Activated CD4-positive, CD25-positive, alpha-beta regulatory T cell treated with anti-CD3 and anti-CD28 coated beads, Interleukin-2, amount 50 U/mL, for 24 hours (primary cell): ENCODE measurements at regions not wholly inside any gene's neighbourhood (a gene's known extent, or its start where the extent isn't known, plus 50 kb on each side); places are given as distances from the start of the nearest gene placed in this dataset.
"Not testable (repeated sequence)": the region's sequence is repeated elsewhere in the genome, so short reads cannot be mapped to it uniquely, and the experiment has no call there.

Experiments
- ATAC-seq, 2 donors: fragments of 150-1000 bp; cut with Tn5 transposase; one replicate each; pipeline ENCODE4 v1.10.0; 2021; ENCODE audit warnings: mild to moderate bottlenecking in 1 of 2, moderate library complexity in 1 of 2

- ATAC-seq: no peak
Observed at GRCh38 chr6:74757813-74758212, 448.0 kb downstream of the COL12A1 start.

- no peak for ATAC-seq
Observed at GRCh38 chr6:74756923-74757322, 448.9 kb downstream of the COL12A1 start.

- ATAC-seq: no peak
Observed at GRCh38 chr6:74755778-74756177, 450.1 kb downstream of the COL12A1 start.

- no peak for ATAC-seq
Observed at GRCh38 chr6:74755196-74755595, 450.7 kb downstream of the COL12A1 start.

GRCh38 chr6:74753883-74754600 is 451.8 kb downstream of the COL12A1 start:
- ATAC-seq: no peak

DNA sequence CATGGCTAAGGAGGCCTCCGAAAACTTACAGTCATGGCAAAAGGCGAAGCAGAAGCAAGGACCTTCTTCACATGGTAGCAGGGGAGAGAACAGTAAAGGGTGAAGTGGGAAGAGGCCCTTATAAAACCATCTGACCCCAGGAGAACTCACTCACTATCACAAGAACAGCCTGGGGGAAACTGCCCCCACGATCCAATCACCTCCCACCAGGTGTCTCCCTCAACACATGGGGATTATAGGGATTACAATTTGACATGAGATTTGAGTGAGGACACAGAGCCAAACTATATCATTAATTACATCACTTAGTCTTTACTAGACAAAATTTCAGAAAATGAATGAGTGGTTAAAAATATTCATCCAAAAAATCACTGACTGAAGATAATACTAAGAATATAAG is 453.6 kb downstream of the COL12A1 start:
- no peak for ATAC-seq

- ATAC-seq: no peak
Observed at GRCh38 chr6:74750826-74751225, 455.0 kb downstream of the COL12A1 start.

DNA sequence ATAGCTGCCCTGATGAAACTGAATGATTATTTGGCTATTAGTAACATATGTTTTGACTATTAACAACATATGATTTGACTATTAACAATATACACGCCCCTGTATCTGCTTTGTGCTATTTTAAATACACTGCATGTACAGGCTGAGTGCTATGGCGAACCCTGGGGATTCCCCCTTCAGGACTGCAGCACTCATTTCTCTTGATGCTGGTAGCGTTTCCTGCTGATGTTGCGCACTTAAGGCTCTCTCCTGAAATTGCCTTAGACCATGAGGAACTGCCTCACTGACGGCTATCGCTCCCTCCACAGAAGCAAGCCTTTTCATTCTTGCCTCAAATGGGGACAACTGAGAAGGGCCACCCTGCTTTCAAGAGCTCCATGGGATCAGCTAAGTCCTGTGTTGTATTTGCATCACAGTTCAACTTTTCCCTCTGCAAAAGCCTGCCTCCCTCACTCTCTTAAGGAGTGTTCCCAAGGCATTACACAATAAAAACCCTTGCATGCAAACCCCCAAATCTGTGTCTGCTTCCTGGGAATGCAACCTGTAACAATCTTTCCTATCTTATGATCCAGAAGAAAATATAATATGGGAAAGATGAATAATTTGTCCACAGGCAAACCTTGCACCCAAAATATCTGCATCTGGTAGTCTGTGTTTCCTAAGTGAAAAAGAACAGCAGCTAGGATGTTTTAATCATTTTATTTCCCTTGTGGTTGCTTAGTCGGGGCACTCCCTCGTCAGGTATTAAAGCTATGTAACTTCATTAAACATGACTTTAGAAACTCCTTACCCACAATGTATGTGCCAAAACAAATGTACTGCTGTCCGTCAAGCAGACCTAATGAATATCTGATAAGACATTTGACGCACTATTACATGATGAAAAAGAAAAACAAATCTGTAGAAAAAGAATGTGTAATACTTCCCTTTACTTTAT is 456.4 kb downstream of the COL12A1 start:
- ATAC-seq: no peak

DNA sequence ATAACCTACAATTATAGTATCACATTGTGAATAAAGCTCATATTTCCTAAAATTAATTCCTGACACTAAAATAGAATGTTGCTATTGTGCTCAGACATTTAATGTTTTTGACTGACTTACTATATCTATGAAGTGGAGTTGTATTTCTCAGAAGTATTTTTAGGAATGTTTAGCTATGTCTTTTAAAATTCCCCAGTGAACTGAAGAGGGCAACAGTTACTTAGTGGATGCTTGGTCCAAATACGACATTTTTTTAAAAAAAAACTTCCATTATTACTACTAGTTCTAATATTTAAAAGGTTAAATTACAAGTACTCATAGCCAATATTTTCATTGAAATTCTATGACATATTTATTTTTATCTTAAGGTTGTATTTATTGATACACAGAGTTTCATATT is 460.2 kb downstream of the COL12A1 start:
- ATAC-seq: no peak

- no peak for ATAC-seq
Observed at GRCh38 chr6:74742793-74743508, 462.9 kb downstream of the COL12A1 start.

- no peak for ATAC-seq
Observed at GRCh38 chr6:74741646-74742045, 464.2 kb downstream of the COL12A1 start.

DNA sequence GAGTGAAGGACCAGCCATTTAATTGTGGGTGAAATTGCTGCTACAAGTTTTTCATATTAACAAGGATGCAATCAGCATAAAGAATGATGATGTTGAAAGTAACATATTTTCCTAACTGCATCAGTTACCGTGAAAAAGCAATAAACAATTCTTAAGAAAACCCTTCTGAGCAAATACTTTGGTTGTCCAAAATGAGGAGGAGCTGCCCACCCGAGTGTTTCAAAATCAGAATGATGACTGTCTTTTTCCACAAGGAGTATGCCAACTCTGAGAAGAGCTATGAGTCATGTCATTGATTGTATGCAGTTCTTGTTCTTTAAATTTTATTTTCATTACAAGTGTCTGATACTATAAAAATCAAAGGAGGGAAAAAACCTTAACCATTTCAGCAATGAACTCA is 470.5 kb downstream of the COL12A1 start:
- ATAC-seq: no peak

DNA sequence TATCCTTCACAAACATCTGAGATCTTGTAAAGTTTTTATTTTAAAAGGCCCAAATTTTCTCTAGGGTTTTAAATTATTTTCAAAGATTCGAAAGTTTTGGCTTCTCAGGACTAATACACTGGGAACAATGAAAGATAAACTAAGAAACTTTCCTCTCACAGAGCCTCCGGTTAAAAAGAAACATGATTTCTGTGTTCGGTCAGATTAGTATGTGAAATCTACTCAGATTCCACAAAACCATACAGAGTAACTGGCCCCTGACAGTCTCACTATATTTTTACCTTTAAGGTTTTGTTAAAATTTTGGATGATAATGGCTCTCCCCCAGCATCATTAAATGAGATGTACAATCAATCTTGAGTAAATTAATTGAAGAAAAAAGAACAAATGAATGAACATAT is 471.0 kb downstream of the COL12A1 start:
- no peak for ATAC-seq

GRCh38 chr6:74733830-74734620 is 471.8 kb downstream of the COL12A1 start:
- no peak for ATAC-seq

GRCh38 chr6:74731931-74732330 is 473.9 kb downstream of the COL12A1 start:
- ATAC-seq: no peak

GRCh38 chr6:74731204-74731603 is 474.6 kb downstream of the COL12A1 start:
- no peak for ATAC-seq

DNA sequence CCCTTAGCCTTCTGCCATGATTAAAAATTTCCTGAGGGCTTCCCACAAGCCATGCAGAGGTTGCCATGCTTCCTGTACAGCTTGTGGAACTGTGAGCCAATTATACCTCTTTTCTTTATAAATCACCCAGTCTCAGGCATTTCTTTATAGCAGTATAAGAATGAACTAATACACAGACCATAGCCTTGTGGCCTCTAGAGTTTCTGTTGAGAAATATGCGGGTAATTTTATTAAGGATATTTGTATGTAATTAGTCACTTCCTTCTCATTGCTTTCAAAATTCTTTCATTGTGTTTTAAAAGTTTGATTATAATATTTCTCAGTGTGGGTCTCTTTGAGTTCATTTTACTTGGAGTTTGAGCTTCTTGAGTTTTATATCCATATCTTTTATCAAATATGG is 484.9 kb downstream of the COL12A1 start:
- ATAC-seq: no peak

DNA sequence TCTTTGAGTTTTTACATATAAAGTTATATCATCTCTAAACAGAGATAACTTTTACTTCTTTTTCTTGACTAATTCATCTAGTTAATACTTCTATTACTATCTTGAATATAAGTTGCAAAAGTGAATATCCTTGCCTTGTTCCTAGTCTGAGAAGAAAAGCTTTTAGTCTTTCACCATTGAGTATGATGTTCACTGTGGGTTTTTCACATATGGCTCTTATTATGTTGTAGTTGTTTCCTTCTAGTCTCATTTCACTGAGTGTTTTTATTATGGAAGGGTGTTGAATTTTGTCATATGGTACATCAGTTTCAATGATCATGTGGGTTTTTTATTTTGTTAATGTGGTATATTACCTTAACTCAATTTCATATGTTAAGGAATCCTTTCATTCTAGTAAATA is 488.3 kb downstream of the COL12A1 start:
- ATAC-seq: no peak

DNA sequence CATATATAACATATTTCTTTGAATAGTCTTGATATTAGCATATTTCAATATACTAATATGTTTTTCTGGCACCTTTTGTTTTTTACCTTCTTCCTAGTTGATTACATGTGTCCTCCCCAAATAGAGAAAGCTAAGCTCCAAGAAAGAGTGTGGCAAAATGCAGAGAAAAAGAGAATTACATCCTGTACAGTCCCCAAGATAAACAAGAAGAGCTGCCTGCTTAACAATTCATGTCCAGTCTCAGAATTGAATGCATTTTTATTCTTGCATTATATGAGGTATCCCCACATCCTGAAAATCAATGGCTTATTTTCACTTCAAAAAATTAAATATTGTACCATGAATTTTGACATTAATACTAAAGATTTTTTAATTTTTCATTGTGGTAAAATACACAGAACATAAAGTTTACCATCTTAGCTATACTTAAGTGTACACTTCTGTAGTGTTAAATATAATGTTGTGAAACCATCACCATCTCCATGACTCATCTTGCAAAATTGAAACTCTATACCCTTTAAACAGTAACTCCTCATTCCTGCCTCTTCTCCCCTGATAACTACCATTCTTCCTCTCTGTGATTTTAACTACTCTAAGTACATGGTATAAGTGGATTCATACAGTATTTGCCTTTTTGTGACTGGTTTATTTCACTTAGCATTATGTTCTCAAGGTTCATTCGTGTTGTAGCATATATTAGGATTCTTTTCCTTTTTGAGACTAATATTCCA is 490.3 kb downstream of the COL12A1 start:
- ATAC-seq: no peak

DNA sequence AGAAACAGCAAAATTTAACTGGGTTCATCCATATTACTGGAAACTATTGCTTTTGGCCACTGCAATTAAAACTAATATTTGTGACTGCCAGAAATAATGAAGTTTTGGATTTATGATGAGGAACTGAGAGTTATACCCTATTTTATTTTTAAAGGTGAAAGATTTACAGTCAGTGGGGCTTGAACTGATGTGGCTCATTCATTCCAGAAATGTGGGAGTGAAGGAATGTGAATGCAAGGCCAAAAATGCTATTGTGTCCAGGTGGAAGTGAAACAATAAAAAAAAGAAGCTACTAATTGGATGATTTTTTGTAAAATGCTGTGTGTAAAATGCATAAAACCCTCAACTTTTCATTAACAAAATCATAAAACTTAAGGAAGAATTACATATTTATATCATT is 491.9 kb downstream of the COL12A1 start:
- no peak for ATAC-seq

DNA sequence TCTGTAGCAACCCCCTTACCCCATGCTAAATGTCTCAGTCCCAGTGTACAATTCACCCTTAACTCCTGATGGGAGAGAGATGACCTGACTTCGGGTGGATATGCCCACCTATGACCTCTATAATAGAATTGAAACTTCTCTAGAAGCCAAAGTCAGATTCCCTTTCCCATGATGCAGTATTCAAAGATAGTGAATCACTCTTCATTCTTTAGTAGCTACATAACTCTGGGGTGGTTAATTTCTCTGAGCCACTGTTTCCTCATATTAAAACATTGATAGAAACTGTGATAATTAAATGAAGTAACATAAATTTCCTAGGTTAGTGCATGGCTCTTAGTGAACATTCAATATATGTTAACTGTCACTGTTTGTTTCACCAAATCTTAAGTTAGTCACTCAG is 500.4 kb downstream of the COL12A1 start:
- no peak for ATAC-seq

DNA sequence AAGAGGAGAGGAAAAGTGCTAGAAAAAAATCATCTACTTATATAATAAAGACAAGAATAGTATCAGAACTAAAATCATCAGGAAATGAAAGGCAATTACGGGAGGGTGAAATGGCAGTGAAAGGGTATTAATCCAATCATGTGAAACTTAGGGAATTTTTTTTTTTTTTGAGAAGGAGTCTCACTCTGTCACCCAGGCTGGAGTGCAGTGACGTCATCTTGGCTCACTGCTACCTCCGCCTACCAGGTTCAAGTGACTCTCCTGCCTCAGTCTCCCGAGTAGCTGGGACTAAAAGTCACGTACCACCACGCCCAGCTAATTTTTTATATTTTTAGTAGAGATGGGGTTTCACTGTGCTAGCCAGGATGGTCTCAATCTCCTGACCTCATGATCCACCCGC is 501.3 kb downstream of the COL12A1 start:
- not testable (repeated sequence) for ATAC-seq
